ENCODE measurements at regions not wholly inside any gene's neighbourhood (a gene's known extent, or its start where the extent isn't known, plus 50 kb on each side); places are given as distances from the start of the nearest gene placed in this dataset.

GRCh38 chr13:105395041-105395440, 1140.4 kb downstream of the EFNB2 start:
- DNase-seq (ENCODE audit: insufficient read length, low spot score) = no peak
- no peak for FAIRE-seq
- no peak for TF ChIP-seq SPI1 (IDR thresholded peaks at IDR 0.05; ENCODE audit: low read depth, low read length)
- no peak for TF ChIP-seq POLR2A (IDR thresholded peaks at IDR 0.05; ENCODE audit: low read depth, low read length)
- TF ChIP-seq TAF1 (IDR thresholded peaks at IDR 0.05; ENCODE audit: low read depth, low read length) = no peak
- TF ChIP-seq PAX5 (IDR thresholded peaks at IDR 0.05; ENCODE audit: insufficient read depth, low read length, severe bottlenecking) = no peak
- no peak for TF ChIP-seq POLR2AphosphoS5 (IDR thresholded peaks at IDR 0.05; ENCODE audit: low read depth, low read length)
- TF ChIP-seq POU2F2 (IDR thresholded peaks at IDR 0.05; ENCODE audit: low read depth, low read length) = no peak

- FAIRE-seq = no peak
- TF ChIP-seq POU2F2 (IDR thresholded peaks at IDR 0.05; ENCODE audit: low read depth, low read length) = no peak
- no peak for TF ChIP-seq POLR2A (IDR thresholded peaks at IDR 0.05; ENCODE audit: low read depth, low read length)
- no peak for TF ChIP-seq SPI1 (IDR thresholded peaks at IDR 0.05; ENCODE audit: low read depth, low read length)
- no peak for TF ChIP-seq POLR2AphosphoS5 (IDR thresholded peaks at IDR 0.05; ENCODE audit: low read depth, low read length)
- no peak for TF ChIP-seq PAX5 (IDR thresholded peaks at IDR 0.05; ENCODE audit: insufficient read depth, low read length, severe bottlenecking)
- no peak for TF ChIP-seq TAF1 (IDR thresholded peaks at IDR 0.05; ENCODE audit: low read depth, low read length)
- DNase-seq (ENCODE audit: insufficient read length, low spot score) = no peak
These were observed 1146.1 kb downstream of the EFNB2 start for GRCh38 chr13:105389373-105389772.

- FAIRE-seq (no peak), DNase-seq (ENCODE audit: insufficient read length, low spot score) (no peak)
- TF ChIP-seq POLR2A (IDR thresholded peaks at IDR 0.05; ENCODE audit: low read depth, low read length) = no peak
- TF ChIP-seq POU2F2 (IDR thresholded peaks at IDR 0.05; ENCODE audit: low read depth, low read length) = no peak
- TF ChIP-seq POLR2AphosphoS5 (IDR thresholded peaks at IDR 0.05; ENCODE audit: low read depth, low read length) = no peak
- TF ChIP-seq PAX5 (IDR thresholded peaks at IDR 0.05; ENCODE audit: insufficient read depth, low read length, severe bottlenecking) = no peak
- no peak for TF ChIP-seq SPI1 (IDR thresholded peaks at IDR 0.05; ENCODE audit: low read depth, low read length)
- TF ChIP-seq TAF1 (IDR thresholded peaks at IDR 0.05; ENCODE audit: low read depth, low read length) = no peak
These were observed 1158.0 kb downstream of the EFNB2 start for GRCh38 chr13:105377452-105377851.

- no peak for TF ChIP-seq TAF1 (IDR thresholded peaks at IDR 0.05; ENCODE audit: low read depth, low read length)
- TF ChIP-seq PAX5 (IDR thresholded peaks at IDR 0.05; ENCODE audit: insufficient read depth, low read length, severe bottlenecking) = no peak
- TF ChIP-seq POLR2AphosphoS5 (IDR thresholded peaks at IDR 0.05; ENCODE audit: low read depth, low read length) = no peak
- TF ChIP-seq POU2F2 (IDR thresholded peaks at IDR 0.05; ENCODE audit: low read depth, low read length) = no peak
- TF ChIP-seq POLR2A (IDR thresholded peaks at IDR 0.05; ENCODE audit: low read depth, low read length) = no peak
- no peak for TF ChIP-seq SPI1 (IDR thresholded peaks at IDR 0.05; ENCODE audit: low read depth, low read length)
- no peak for FAIRE-seq
- DNase-seq (ENCODE audit: insufficient read length, low spot score) = no peak
These were observed 1165.3 kb downstream of the EFNB2 start for GRCh38 chr13:105370011-105370650.

- FAIRE-seq (no peak), DNase-seq (ENCODE audit: insufficient read length, low spot score) (no peak)
- TF ChIP-seq POU2F2 (IDR thresholded peaks at IDR 0.05; ENCODE audit: low read depth, low read length) = no peak
- TF ChIP-seq POLR2A (IDR thresholded peaks at IDR 0.05; ENCODE audit: low read depth, low read length) = no peak
- TF ChIP-seq POLR2AphosphoS5 (IDR thresholded peaks at IDR 0.05; ENCODE audit: low read depth, low read length) = no peak
- TF ChIP-seq PAX5 (IDR thresholded peaks at IDR 0.05; ENCODE audit: insufficient read depth, low read length, severe bottlenecking) = no peak
- no peak for TF ChIP-seq TAF1 (IDR thresholded peaks at IDR 0.05; ENCODE audit: low read depth, low read length)
- TF ChIP-seq SPI1 (IDR thresholded peaks at IDR 0.05; ENCODE audit: low read depth, low read length) = no peak
These were observed 1166.7 kb downstream of the EFNB2 start for GRCh38 chr13:105368781-105369180.

GRCh38 chr13:105365831-105366230, 1169.6 kb downstream of the EFNB2 start:
- no peak for DNase-seq (ENCODE audit: insufficient read length, low spot score)
- TF ChIP-seq POLR2AphosphoS5 (IDR thresholded peaks at IDR 0.05; ENCODE audit: low read depth, low read length) (no peak), TAF1 (IDR thresholded peaks at IDR 0.05; ENCODE audit: low read depth, low read length) (no peak), PAX5 (IDR thresholded peaks at IDR 0.05; ENCODE audit: insufficient read depth, low read length, severe bottlenecking) (no peak), POLR2A (IDR thresholded peaks at IDR 0.05; ENCODE audit: low read depth, low read length) (no peak), SPI1 (IDR thresholded peaks at IDR 0.05; ENCODE audit: low read depth, low read length) (no peak), POU2F2 (IDR thresholded peaks at IDR 0.05; ENCODE audit: low read depth, low read length) (no peak)
- FAIRE-seq = no peak

- no peak for DNase-seq (ENCODE audit: insufficient read length, low spot score)
- TF ChIP-seq TAF1 (IDR thresholded peaks at IDR 0.05; ENCODE audit: low read depth, low read length) (no peak), SPI1 (IDR thresholded peaks at IDR 0.05; ENCODE audit: low read depth, low read length) (no peak), POLR2A (IDR thresholded peaks at IDR 0.05; ENCODE audit: low read depth, low read length) (no peak), PAX5 (IDR thresholded peaks at IDR 0.05; ENCODE audit: insufficient read depth, low read length, severe bottlenecking) (no peak), POLR2AphosphoS5 (IDR thresholded peaks at IDR 0.05; ENCODE audit: low read depth, low read length) (no peak), POU2F2 (IDR thresholded peaks at IDR 0.05; ENCODE audit: low read depth, low read length) (no peak)
- no peak for FAIRE-seq
These were observed 1170.4 kb downstream of the EFNB2 start for GRCh38 chr13:105365021-105365550.

- DNase-seq (ENCODE audit: insufficient read length, low spot score) (no peak), FAIRE-seq (no peak)
- no peak for TF ChIP-seq POLR2AphosphoS5 (IDR thresholded peaks at IDR 0.05; ENCODE audit: low read depth, low read length)
These were observed 1171.3 kb downstream of the EFNB2 start for GRCh38 chr13:105364191-105364590.

GRCh38 chr13:105363261-105364190, 1171.9 kb downstream of the EFNB2 start:
- no peak for TF ChIP-seq POU2F2 (IDR thresholded peaks at IDR 0.05; ENCODE audit: low read depth, low read length)
- no peak for TF ChIP-seq POLR2A (IDR thresholded peaks at IDR 0.05; ENCODE audit: low read depth, low read length)
- no peak for TF ChIP-seq SPI1 (IDR thresholded peaks at IDR 0.05; ENCODE audit: low read depth, low read length)
- no peak for TF ChIP-seq POLR2AphosphoS5 (IDR thresholded peaks at IDR 0.05; ENCODE audit: low read depth, low read length)
- no peak for TF ChIP-seq TAF1 (IDR thresholded peaks at IDR 0.05; ENCODE audit: low read depth, low read length)
- no peak for TF ChIP-seq PAX5 (IDR thresholded peaks at IDR 0.05; ENCODE audit: insufficient read depth, low read length, severe bottlenecking)
- DNase-seq (ENCODE audit: insufficient read length, low spot score) = no peak
- no peak for FAIRE-seq

Measured in GM12891 (cell line).